HCT116 (cell line): ENCODE measurements at regions not wholly inside any gene's neighbourhood (a gene's known extent, or its start where the extent isn't known, plus 50 kb on each side); places are given as distances from the start of the nearest gene placed in this dataset.

Experiments
- ATAC-seq: fragments of 200-7000 bp; cut with Tn5 transposase; 2 replicates; pipeline ENCODE4 v1.9.1; 2020; ENCODE audit warnings: mild to moderate bottlenecking, moderate library complexity
- BruUV-seq: library from RNA; stranded (reverse); fragments of 400-500 nt; replicated peaks from 2 replicates; lab custom pipeline; 2021; lab: Mats Ljungman, UMichigan
- CTCF ChIA-PET: fragments of 300-600 bp; sonication (Branson Sonifier 250); formaldehyde crosslinking; loops from one replicate; lab custom pipeline; 2021; ENCODE audit warnings: antibody characterized with exemption; lab: Charles Lee
- POLR2A ChIA-PET: fragments of 300-600, 350-600 bp; sonication (Branson Sonifier 250); formaldehyde crosslinking; loops from one replicate; lab custom pipeline; 2021; ENCODE audit warnings: antibody characterized with exemption; lab: Charles Lee
- RAD21 ChIA-PET, 2 experiments: fragments of 300-600 bp; sonication (Branson Sonifier 250); formaldehyde crosslinking; loops; one replicate each; lab custom pipeline; 2023; ENCODE audit warnings: low total read pairs in 2 of 2; ENCODE audit not compliant: uncharacterized antibody in 2 of 2, unreplicated experiment in 2 of 2, low non-redundant PET in 1 of 2; lab: Charles Lee
- DNase-seq: peaks from one replicate; pipeline ENCODE4 v3.0.0-alpha.2; 2010; ENCODE audit warnings: low read depth, low spot score
- H2AFZ ChIP-seq: fragments of 200-600 bp; shearing (Covaris generic), sonication (generic); 2 replicates; pipeline ENCODE4 v1.6.1; 2017; ENCODE audit warnings: low read depth, mixed run types, mixed read lengths, antibody characterized with exemption, low read length; ENCODE audit not compliant: poor library complexity, severe bottlenecking
- H3K27ac ChIP-seq: 2 replicates; pipeline ENCODE4 v1.5.1; 2012; ENCODE audit warnings: low read depth, low read length
- H3K27me3 ChIP-seq: fragments of 200-600 bp; sonication (generic); 2 replicates; pipeline ENCODE4 v1.6.1; 2016; ENCODE audit warnings: mixed run types, low read length, mixed read lengths; ENCODE audit not compliant: insufficient read depth
- H3K36me3 ChIP-seq, 2 experiments: fragments of 200-500 bp in 1 of 2; fragments of 200-600 bp in 1 of 2; sonication (Bioruptor generic) in 1 of 2; sonication (generic) in 1 of 2; 2 replicates each; pipeline versions ENCODE4 v1.5.1 to v1.6.1; 2014 to 2016; ENCODE audit warnings: low read length in 2 of 2, inconsistent platforms in 1 of 2, mixed read lengths in 1 of 2, mixed run types in 1 of 2; ENCODE audit not compliant: insufficient read depth in 2 of 2, control insufficient read depth in 1 of 2
- H3K4me1 ChIP-seq, 2 experiments: fragments of 200-600 bp in 1 of 2; sonication (generic) in 1 of 2; 2 replicates each; pipeline versions ENCODE4 v1.5.1 to v1.6.1; 2012 to 2017; ENCODE audit warnings: low read length in 2 of 2, inconsistent platforms in 1 of 2, mild to moderate bottlenecking in 1 of 2, mixed read lengths in 1 of 2, mixed run types in 1 of 2, moderate library complexity in 1 of 2; ENCODE audit not compliant: insufficient read depth in 2 of 2, control insufficient read depth in 1 of 2
- H3K4me2 ChIP-seq: fragments of 200-600 bp; sonication (generic); 2 replicates; pipeline ENCODE4 v1.6.1; 2017; ENCODE audit warnings: mixed run types, low read length, mixed read lengths
- H3K4me3 ChIP-seq, 2 experiments: fragments of 200-600 bp in 1 of 2; sonication (generic) in 1 of 2; replicated peaks in 1 of 2; 2 replicates each; pipeline ENCODE4 v1.5.1; 2011 to 2016; ENCODE audit warnings: low read length in 2 of 2, control low read depth in 1 of 2, low read depth in 1 of 2, mild to moderate bottlenecking in 1 of 2, mixed read lengths in 1 of 2, mixed run types in 1 of 2
- H3K79me2 ChIP-seq: fragments of 200-600 bp; sonication (generic); 2 replicates; pipeline ENCODE4 v1.6.1; 2017; ENCODE audit warnings: mild to moderate bottlenecking, mixed run types, low read length, moderate library complexity, mixed read lengths; ENCODE audit not compliant: insufficient read depth
- H3K9ac ChIP-seq: fragments of 200-600 bp; sonication (generic); 2 replicates; pipeline ENCODE4 v1.6.1; 2016; ENCODE audit warnings: low read length, mixed read lengths
- H3K9me2 ChIP-seq: fragments of 200-600 bp; sonication (generic), shearing (Covaris generic); 2 replicates; pipeline ENCODE4 v1.6.1; 2017; ENCODE audit warnings: mixed run types, mild to moderate bottlenecking, moderate library complexity; ENCODE audit not compliant: insufficient read depth
- H3K9me3 ChIP-seq, 2 experiments: fragments of 200-500 bp in 1 of 2; fragments of 200-600 bp in 1 of 2; sonication (Bioruptor generic) in 1 of 2; sonication (generic) in 1 of 2; 2 replicates each; pipeline ENCODE4 v1.6.1; 2014 to 2017; ENCODE audit warnings: low read length in 2 of 2, mixed read lengths in 2 of 2, inconsistent platforms in 1 of 2, low read depth in 1 of 2, mild to moderate bottlenecking in 1 of 2, mixed run types in 1 of 2, moderate library complexity in 1 of 2; ENCODE audit not compliant: control insufficient read depth in 1 of 2, insufficient read depth in 1 of 2
- H4K20me1 ChIP-seq: fragments of 200-600 bp; sonication (generic), shearing (Covaris generic); 2 replicates; pipeline ENCODE4 v1.6.1; 2017; ENCODE audit warnings: mixed run types, mild to moderate bottlenecking, moderate library complexity; ENCODE audit not compliant: insufficient read depth
- CEBPB ChIP-seq: IDR thresholded peaks from 2 replicates; pipeline ENCODE4 v1.6.1; 2012; ENCODE audit warnings: low read depth
- JUND ChIP-seq: IDR thresholded peaks from 2 replicates; pipeline ENCODE4 v1.6.1; 2012
- POLR2A ChIP-seq: IDR thresholded peaks from 2 replicates; pipeline ENCODE4 v1.7.0; 2011; ENCODE audit warnings: borderline replicate concordance; ENCODE audit not compliant: insufficient read depth, insufficient read length; ENCODE audit errors: extremely low read depth
- YY1 ChIP-seq: IDR thresholded peaks from 2 replicates; pipeline ENCODE4 v1.6.1; 2011; ENCODE audit warnings: low read length, low read depth, moderate library complexity, mild to moderate bottlenecking; ENCODE audit not compliant: insufficient replicate concordance; ENCODE audit errors: extremely low read depth
- intact Hi-C: fragments of 100-400 bp; cut with micrococcal nuclease; formaldehyde crosslinking; loops from 2 replicates; pipeline ENCODE4 v1.10.0; 2022
- TF ChIP-seq, protein P1 (sequence below): IDR thresholded peaks from 2 replicates; pipeline ENCODE4 v1.6.1; 2012; ENCODE audit warnings: low read depth
- TF ChIP-seq, protein P2 (sequence below): IDR thresholded peaks from 2 replicates; pipeline ENCODE4 v1.6.1; 2011; ENCODE audit warnings: mild to moderate bottlenecking, low read length, moderate library complexity; ENCODE audit not compliant: insufficient replicate concordance; ENCODE audit errors: extremely low read depth

DNA sequence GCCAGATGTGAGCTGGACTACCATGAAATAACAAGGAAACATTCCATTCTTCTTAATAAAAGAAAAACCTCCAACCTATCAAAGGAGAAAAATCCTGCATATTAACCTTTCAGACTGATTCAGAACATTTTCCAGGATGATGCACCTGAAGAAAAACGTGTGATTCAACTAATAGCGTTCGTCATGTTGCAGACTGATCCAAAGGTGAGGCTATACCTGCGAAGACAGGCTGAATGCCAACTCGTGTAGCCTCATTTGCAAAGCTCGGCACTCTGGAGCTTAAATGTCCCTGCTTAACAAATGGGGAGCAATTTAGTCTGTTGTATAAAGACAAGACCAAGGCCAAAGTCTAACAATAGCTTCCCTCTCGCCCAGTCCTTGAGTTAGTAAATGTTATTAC lies 172.0 kb upstream of the NOCT start:
- no peak overlapping the region for H3K27ac ChIP-seq
- H3K36me3 ChIP-seq = no peaks in the 10 kb centered on the region
- H3K4me1 ChIP-seq = no peaks in the 10 kb centered on the region
- no peak overlapping the region for H3K4me3 ChIP-seq
- no peak overlapping the region for H3K9ac ChIP-seq
- ChIA-PET CTCF (no interaction called here), RAD21 (no interaction called here), POLR2A (no interaction called here)
- H3K4me2 ChIP-seq = no peak overlapping the region
- H4K20me1 ChIP-seq = no peaks in the 10 kb centered on the region
- H2AFZ ChIP-seq = no peak overlapping the region
- no peaks in the 10 kb centered on the region for H3K9me3 ChIP-seq
- no TSS peak for BruUV-seq
- intact Hi-C loops = no loop called here
- no peaks in the 10 kb centered on the region for H3K9me2 ChIP-seq
- no peak for DNase-seq
- ATAC-seq = no peak
- TF ChIP-seq, protein P1, sequence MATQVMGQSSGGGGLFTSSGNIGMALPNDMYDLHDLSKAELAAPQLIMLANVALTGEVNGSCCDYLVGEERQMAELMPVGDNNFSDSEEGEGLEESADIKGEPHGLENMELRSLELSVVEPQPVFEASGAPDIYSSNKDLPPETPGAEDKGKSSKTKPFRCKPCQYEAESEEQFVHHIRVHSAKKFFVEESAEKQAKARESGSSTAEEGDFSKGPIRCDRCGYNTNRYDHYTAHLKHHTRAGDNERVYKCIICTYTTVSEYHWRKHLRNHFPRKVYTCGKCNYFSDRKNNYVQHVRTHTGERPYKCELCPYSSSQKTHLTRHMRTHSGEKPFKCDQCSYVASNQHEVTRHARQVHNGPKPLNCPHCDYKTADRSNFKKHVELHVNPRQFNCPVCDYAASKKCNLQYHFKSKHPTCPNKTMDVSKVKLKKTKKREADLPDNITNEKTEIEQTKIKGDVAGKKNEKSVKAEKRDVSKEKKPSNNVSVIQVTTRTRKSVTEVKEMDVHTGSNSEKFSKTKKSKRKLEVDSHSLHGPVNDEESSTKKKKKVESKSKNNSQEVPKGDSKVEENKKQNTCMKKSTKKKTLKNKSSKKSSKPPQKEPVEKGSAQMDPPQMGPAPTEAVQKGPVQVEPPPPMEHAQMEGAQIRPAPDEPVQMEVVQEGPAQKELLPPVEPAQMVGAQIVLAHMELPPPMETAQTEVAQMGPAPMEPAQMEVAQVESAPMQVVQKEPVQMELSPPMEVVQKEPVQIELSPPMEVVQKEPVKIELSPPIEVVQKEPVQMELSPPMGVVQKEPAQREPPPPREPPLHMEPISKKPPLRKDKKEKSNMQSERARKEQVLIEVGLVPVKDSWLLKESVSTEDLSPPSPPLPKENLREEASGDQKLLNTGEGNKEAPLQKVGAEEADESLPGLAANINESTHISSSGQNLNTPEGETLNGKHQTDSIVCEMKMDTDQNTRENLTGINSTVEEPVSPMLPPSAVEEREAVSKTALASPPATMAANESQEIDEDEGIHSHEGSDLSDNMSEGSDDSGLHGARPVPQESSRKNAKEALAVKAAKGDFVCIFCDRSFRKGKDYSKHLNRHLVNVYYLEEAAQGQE = no peak
- TF ChIP-seq POLR2A (no peak), JUND (no peak), YY1 (no peak), CEBPB (no peak)
- TF ChIP-seq, protein P2, sequence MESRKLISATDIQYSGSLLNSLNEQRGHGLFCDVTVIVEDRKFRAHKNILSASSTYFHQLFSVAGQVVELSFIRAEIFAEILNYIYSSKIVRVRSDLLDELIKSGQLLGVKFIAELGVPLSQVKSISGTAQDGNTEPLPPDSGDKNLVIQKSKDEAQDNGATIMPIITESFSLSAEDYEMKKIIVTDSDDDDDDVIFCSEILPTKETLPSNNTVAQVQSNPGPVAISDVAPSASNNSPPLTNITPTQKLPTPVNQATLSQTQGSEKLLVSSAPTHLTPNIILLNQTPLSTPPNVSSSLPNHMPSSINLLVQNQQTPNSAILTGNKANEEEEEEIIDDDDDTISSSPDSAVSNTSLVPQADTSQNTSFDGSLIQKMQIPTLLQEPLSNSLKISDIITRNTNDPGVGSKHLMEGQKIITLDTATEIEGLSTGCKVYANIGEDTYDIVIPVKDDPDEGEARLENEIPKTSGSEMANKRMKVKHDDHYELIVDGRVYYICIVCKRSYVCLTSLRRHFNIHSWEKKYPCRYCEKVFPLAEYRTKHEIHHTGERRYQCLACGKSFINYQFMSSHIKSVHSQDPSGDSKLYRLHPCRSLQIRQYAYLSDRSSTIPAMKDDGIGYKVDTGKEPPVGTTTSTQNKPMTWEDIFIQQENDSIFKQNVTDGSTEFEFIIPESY = no peak
- H3K27me3 ChIP-seq = 0 out of 2 replicates have a peak, but pooled peaks cover 8% of the 10 kb centered on the region
- no peaks in the 10 kb centered on the region for H3K79me2 ChIP-seq
